Femur (tissue), 1 donor: ENCODE measurements at regions not wholly inside any gene's neighbourhood (a gene's known extent, or its start where the extent isn't known, plus 50 kb on each side); places are given as distances from the start of the nearest gene placed in this dataset.
"Not testable (repeated sequence)": the region's sequence is repeated elsewhere in the genome, so short reads cannot be mapped to it uniquely, and the experiment has no call there.

Source experiments
- DNase-seq: peaks from one replicate; pipeline ENCODE4 v3.0.0-alpha.2; 2017

DNA sequence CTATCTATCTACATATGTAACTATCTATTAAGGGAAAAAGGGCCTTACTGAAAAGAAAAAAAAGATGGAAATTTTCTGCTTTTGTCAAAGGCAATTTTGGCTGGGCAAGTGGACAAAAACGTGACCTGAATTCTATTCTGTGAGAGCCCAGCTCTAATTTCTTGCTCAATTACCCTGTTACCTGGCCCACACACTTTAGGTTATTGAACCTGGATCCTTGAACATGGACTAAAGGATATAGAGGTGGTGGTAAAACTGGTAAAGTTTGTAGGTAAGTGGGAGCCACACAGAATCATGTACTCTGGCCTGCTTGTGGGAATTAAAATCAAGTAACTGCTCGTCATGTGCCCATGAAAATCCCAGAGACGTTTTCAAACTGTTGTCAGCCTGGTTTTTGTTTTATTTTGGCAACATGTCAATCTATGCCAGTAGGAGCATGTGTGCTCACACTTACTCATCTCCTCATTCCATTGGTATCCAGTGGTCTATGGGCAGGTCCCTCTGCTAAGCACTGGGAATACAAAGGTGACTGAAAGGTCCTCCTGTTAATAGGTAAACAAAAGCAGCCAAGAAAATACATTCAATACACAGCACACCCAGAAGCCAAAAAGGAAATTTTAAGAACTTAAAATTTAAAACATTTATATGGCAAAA is 113.7 kb upstream of the WARS2 start:
- no peak for DNase-seq

DNA sequence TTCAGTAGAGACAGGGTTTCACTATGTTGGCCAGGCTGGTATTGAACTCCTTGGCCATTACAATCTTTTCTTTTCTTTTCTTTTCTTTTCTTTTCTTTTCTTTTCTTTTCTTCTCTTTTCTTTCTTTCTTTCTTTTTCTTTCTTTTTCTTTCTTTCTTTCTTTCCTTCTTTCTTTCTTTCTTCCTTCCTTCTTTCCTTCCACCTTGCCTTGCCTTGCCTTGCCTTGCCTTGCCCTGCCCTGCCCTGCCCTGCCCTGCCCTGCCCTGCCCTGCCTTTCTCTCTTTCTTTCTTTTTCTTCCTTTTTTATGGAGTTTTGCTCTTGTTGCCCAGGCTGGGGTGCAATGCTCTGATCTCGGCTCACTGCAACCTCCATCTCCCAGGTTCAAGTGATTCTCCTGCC is 112.5 kb upstream of the HAO2 start:
- DNase-seq, result not testable (repeated sequence)

DNA sequence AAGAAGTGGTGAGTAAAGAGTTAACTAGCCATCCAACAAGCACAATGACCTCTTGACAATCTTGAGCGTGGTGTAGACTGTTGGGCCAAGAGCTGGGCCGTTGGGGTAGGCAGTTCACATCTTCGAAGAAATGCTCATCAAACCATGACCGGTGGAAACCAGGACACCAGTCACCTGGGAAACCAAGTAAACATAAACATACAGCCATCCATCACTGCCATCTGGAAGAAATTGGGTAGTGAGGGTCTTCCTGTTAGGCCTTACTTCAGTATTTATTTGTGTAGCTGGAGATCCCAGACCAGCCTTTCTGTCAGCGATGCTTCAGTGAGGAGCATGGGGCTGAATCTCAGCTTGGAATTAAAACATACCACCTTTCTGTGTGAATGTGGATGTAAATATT is 108.1 kb upstream of the HAO2 start:
- no peak for DNase-seq

DNA sequence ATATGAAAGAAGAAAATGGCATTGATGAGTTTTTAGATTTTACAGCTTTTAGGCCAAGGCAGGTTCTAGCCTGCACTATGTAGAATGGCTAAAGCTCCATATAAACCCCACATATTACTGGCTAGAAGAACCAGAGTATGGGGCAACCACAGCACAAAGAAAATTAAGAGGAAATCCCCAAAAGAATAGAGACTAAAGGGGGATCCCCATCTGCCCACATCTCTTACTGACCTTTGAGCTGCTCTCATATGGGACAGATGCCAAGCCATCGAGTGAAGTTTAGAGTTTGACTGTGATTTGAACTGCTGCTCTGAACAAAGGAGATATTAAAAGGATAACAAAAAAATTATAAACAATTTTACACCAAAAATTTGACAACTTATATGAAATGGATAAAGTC is 102.2 kb upstream of the HAO2 start:
- no peak for DNase-seq

DNA sequence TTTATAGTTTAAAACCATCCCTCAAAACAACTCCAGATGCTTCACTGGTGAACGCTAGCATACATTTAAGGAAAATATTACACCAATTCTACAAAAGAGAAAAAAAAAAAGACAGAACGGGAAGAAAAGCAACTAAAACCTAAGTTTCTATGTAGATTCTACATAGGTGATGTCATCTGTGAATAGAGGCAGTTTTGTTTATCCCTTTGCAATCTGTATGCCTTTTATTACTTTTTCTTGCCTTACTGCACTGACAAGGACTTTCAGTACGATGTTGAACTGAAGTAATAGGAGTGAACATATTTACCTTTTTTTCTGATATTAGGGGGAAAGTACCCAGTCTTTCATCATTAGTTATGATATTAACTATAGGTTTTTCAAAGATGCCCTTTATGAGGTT is 101.7 kb upstream of the HAO2 start:
- no peak for DNase-seq

DNA sequence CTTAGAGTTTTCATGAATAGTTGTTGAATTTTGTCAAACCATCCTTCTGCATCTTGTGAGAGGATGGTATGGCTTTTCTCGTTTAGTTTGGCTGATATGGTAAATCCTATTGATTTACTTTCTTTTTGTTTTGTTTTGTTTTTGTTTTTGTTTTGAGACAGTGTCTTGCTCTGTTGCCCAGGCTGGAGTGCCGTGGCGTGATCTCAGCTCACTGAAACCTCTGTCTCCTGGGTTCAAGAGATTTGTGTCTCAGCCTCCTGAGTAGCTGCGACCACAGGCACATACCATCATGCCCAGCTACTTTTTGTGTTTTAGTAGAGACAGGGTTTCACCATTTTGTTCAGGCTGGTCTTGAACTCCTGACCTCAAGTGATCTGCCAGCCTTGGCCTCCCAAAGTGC is 101.3 kb upstream of the HAO2 start:
- DNase-seq, result not testable (repeated sequence)

DNA sequence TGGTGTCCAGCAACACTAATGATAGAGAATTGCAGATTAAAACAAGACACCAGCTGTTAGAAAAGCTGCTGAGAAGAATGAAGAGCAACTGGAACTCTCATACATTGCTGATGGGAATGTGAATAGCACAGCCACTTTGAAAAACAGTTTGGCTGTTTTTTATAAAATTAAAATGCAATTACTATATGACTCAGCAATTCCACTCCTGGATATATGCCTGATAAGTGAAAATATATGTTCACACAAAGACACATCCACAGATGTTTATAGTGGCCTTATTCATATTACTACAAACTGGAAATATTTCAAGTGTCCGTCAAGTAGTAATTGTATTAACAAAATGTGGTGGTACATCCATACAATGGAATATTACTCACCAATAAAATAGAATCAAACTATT is 99.7 kb upstream of the HAO2 start:
- DNase-seq, result no peak

DNA sequence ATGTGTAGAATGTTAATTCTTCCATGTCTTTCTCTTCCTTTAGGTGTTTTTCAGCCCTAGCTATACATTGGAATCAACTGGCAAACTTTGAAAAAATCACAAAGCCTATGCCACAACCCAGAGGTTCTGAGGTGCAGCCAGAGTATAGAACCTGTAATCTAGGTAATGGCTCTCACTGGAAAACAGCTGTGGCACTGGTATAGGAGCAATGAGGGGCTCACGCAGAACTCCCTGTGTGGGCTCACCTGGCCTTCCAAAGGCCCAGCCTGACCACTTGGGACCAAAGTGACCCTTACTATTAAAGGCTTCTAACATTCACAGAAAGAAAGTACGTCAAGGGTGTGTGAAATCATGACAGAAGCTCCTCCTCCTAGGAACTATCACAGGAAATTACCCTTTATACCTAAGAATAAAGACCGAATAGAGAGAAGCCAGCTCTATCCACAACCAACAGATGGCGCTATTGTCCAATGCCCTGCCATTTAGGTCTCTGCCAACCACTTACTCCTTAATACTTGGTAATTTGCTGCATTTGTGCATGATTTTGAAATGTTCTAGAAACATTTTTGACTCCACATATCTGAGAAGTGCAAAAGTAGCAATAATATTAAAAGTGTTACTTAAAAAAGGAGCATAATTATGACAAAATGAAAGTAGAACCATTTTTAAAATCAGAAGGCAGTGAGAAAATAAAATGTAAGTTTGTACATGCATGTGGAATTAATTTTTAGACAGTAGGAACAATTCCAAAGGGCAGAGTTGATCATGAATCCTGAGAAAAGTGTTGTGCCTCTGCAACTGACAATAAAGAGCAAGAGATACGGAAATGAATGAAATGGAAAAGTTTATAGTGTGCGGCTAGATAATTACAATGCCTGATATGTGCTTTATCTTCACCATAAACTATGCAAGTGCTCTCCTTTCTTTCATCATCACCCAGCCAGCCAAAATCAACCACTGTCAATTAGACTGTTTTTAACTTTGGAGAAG is 93.1 kb upstream of the HAO2 start:
- peak; percentile 35 for DNase-seq

DNA sequence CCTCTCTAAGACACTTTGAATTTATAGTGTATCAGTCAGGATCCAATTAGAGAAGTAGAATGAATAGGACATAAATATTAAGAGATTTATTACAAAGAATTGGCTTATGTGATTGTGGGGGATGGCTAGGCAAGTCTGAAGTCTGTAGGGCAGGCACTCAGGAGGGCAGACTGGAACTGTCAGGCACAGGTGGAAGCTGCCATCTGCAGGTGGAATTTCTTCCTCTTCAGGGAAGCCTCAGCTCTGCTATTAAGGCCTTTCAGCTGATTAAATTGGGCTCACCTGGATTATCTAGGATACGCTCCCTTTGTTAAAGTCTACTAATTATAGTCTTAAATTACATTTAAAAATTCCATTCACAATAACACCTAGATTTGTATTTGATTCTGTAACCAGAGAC is 92.0 kb upstream of the HAO2 start:
- DNase-seq, result no peak

DNA sequence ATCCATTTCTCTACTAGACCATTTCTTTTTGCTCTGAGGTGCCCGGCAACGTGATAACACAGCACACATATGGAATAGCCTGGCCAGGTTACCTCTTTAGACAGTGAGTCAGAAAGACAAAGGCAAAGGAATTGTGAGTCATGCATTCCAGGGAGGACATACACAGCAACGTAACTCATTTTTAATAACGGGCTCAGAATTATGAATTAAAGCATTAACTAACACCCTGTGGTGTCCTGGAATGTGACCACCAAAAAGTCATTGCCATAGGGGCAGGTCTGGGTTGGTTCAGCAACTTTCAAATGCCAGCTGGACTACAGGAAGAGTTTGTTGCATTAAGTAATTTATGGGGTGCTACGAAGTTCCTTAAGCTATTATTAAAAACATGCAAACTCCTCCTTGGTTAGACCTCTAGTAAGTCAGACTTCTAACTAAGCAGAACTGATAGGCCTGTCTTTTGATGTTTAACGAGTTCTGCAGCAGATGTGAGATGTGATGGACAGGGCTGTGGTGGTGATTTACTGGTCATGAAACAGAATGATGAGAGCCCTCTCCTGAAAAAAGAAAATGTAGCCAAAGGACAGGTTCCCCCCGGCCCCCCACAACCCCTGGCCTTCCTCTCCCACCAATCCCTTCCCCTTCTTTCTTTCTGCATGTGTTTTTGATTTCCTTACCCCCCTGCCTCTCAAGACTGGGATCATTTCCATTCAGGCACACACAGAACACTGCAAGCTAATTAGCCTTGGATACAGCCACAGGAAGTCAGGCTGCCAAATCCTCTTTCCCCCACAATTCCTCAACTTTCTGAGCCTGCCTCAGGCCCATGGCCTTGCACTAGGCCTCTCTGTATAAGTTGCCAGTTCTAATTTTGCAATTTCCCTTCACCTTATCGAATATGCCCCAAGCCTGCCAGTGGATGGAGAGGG is 88.9 kb upstream of the HAO2 start:
- DNase-seq, result peak; percentile 70

DNA sequence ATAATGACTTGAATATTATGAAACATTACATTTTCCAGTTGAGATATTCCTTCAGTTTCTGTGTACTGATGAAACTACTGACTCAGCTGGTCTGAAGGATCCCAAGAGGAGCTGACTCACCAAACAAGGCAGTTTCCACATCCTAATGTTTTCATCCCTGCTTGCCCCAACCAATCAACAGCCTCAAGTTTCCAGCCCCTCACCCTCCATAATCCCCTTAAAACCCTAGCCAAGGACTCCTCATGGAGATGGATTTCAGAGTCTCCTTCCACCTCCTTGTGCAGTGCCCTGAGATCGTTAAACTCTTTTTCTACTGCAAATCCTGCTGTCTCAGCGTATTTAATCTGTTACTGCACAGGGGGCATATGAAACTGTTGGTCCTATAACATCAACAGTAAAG is 83.1 kb upstream of the HAO2 start:
- DNase-seq, result peak; percentile 48

DNA sequence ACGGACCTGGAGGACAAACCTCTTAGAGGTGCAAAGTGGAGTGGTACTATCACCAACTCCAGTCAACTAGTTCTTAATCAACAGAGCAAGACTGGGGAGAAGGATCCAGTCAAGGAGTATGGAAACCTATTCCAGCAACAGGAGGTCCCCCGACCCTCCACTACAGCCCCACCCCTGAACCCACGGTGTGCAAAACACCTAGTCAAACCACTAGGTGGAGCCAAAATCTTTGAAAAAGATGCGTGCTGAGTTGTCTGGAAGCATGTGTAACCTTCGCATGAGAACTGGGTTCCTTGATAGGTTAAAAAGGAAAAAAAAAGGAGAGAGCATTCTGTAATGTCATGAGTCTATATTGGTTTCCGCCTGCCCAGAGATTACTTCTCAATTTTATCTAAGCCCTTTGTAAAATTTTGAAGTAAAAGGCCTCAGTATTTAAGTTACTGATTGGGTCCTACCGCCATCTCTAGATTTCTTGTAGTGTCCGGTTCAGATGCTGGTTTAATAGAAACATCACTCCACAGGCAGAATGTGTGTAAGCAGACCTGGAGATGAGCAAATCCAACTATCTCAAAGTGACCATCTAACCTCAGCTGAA is 81.9 kb upstream of the HAO2 start:
- no peak for DNase-seq

DNA sequence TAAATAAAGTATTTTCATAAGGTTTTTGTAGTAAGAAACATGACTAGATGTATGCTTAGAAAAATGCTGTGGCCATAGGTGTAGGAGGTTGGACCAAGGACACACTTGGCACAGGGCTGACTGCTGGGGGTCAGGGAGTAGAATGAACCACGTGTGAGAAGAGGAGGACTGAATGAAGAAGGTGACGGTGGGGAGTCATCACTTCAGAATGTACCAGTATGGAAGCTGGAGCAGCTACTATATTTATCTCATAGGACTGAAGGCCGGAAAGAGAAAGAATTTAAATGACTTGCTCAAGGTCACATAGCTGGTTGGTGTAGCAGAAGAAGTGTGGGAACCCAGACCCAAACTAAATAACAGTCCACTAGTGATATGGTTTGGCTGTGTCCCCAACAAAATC is 79.8 kb upstream of the HAO2 start:
- DNase-seq, result no peak

DNA sequence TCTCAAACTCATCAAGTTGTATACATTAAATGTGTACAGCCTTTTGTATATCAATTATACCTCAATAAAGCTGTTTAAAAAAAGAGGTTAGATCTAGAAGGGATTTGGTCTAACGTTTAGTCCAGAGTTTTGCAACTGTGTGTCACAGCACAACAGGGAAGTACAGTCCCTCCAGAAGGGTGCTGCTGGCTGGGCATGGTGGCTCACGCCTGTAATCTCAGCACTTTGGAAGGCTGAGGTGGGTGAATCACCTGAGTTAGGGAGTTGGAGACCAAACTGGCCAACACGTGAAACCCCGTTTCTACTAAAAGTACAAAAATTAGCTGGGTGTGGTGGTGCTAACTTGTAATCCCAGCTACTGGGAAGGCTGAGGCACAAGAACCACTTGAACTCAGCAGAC is 78.3 kb upstream of the HAO2 start:
- DNase-seq, result no peak

DNA sequence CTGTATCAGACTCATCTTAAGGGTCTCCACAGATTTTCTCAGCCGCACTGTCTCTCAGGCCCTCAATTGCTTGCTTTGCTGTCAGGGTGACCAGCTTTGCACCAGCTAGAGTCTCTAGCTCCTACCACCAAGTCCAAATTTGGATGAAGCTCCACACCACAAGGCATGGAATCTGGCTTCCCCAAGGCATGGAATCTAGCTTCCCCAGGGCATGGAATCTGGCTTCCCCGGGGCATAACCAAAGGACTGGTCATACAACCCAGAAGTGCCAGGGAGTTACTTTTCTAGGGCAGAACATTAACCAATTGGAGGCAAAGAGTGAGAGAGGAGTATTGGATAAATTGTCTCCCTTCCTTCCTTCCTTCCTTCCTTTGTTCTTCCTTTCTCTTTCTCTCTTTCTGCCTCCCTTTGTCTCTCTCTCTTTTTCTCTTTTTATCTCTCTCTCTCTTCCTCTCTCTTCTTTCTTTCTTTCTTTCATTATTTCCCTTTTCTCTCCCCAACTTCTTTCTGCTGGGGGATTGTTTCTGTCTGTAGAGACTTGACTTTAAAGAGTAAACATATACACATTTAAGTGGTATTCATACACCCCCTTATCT is 76.9 kb upstream of the HAO2 start:
- DNase-seq, result no peak

DNA sequence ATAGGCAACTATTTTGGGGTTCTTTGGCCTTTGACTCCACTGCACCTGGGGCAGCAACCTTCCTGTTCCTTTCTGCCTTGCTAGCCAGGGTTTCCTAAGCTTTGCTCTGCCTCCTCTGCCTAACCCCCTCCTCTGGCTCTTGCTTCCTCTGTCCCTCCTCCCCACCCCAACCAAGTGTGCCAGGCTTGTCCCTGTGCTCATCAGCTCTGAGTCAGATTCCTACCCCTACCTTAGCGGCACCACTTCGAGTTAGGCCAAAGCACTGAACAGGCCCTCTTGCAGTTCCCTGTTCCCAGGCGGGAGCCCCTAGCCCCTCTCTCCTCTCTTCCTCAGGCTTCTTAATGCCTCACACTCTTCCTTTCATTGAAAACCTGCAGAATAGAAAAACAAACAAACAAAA is 74.8 kb upstream of the HAO2 start:
- DNase-seq, result no peak

DNA sequence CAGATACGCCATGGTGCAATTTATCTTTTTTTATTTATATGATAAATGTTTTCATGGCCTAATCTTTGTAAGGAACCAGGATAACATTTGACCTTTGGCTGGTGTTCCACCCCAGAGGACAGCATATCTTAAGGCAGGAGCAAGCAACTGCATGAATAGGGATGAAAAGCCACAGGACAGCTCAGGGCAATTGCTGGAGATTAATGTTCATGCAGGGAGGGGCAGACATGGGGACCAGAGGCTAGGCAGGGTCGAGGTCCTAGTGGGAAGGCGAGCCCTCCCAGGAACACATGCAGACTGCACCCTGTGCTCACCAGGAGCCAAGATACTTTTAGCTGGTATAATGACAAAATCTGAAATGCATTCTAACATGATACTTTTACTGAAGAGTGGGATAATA is 74.4 kb upstream of the HAO2 start:
- no peak for DNase-seq

DNA sequence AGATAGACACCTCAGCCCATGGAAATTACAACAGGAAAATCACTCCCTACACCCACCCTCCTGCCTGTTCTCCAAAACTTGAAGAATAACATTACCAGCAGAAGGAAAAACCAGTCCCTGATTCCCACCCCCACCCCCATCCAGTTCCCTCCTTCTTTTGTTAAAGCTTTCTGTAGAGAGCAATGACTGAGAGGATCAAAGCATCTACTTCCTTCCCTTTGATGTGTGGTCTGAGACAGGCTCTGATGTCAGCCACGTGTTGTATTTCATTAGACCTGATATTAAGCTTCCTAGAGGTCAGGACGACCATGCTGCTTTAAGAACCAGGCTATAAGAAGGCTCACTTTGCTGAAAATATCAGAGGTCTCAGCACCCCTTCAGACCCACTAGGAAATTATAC is 73.9 kb upstream of the HAO2 start:
- DNase-seq, result no peak

DNA sequence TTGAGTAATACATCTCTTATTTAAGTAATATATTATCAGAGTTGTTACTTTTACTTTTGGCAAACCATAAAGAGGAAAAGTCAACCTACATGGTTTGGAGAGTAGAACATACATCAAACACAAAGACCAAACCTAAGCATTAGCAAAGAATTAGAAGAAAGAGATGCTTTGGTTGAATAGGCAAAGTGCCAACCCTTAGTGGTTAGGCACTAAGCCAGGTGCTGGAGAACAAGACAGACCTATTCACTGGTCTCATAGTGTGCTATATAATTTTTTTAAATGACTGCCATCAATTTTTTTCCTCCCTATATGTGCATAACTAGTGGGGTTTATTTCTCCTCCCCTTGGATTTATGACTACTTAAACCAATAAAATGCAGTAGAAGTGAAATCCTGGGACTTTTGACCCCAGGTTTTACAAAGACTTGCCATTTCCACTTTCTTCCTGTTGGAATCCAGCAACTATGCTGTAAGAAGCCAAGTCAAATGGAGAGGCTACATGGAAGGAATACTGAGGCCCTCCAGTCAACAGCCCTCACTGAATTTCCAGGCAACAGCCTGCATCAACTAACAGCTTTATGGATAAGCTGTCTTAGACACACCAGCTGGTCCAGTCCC is 69.8 kb upstream of the HAO2 start:
- peak; percentile 35 for DNase-seq

DNA sequence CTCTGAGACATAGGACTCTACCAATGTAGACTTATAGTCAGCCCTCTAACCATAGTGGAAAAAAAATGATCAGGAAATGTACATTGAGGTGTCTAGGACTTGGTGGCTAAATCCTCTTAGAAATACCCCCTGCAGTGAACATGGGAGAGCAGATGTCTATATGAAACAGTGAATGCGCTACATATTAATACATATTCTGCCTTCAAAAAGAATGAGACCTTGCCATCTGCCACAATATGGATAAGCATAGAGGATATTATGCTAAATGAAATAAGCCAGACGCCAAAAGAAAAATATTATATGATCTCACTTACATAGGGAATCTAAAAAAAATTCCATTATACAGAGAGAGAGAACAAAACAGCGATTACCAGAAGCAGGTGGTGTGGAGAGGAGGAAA is 66.6 kb upstream of the HAO2 start:
- no peak for DNase-seq

DNA sequence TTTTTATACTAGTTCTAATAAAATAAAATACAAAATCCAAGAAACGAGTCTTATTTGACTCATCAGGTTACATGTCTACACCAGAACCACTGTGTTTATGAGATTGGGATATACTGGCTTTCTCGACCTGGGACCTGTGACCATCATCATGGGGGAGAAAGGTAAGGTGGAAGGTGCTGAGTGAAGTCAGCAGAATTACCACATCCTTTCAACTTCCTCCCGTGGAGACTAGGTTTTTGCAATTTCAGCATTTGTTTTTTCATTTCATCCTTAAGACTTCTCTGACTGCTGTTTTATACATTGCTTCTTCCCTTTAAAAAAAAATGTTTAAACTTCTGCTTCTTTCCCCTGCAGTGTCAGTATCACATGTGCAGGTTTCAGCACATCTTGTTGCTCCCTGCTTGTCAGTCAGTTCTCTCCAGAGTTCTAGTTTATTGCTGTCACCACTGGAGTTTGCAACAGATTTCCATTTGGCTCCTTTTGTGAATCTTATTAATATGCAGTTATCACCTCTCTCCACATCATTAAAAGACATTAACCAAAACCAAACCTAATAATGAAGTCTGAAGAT is 60.4 kb upstream of the HAO2 start:
- DNase-seq, result no peak

DNA sequence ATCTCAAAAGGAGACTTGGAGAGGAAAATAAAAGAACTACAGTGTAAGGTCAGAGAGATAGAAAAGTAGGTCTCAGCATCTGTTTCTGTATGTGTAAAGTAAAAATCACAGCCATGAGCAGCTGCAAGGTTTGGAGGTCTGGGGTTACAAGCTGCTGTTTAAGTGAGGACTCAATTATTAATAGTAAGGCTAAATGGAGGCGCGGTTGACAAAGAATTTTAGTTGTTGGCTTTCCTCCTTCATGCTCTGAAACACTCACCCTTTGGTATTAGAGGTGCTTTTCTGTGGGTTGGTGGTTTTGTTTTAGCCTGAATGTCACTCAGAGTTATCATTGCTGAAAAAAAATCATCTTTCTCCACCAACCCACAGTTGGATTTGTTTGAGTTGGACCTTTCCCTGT is 59.8 kb upstream of the HAO2 start:
- no peak for DNase-seq
